GM12875 (cell line): ENCODE measurements at regions not wholly inside any gene's neighbourhood (a gene's known extent, or its start where the extent isn't known, plus 50 kb on each side); places are given as distances from the start of the nearest gene placed in this dataset.

ENCODE experiments used
- H3K4me3 ChIP-seq: one replicate; pipeline ENCODE4 v1.5.1; 2011; ENCODE audit warnings: low read depth, low read length, control low read depth
- CTCF ChIP-seq: IDR thresholded peaks from 2 replicates; pipeline ENCODE4 v1.5.1; 2011; ENCODE audit warnings: low read depth, mild to moderate bottlenecking, control low read depth, inconsistent platforms, low read length, moderate library complexity, borderline replicate concordance; ENCODE audit not compliant: insufficient read depth

GRCh38 chr3:194282436-194283122 lies 68.5 kb downstream of the CPN2 start:
- no peak overlapping the region for H3K4me3 ChIP-seq
- TF ChIP-seq CTCF, result no peak

- TF ChIP-seq CTCF, result no peak
- no peak overlapping the region for H3K4me3 ChIP-seq
Measured at GRCh38 chr3:194283221-194284006, 67.7 kb downstream of the CPN2 start.

- no peak overlapping the region for H3K4me3 ChIP-seq
- no peak for TF ChIP-seq CTCF
Measured at GRCh38 chr3:194284351-194284750, 66.8 kb downstream of the CPN2 start.

GRCh38 chr3:194285024-194285849 lies 65.9 kb downstream of the CPN2 start:
- no peak overlapping the region for H3K4me3 ChIP-seq
- no peak for TF ChIP-seq CTCF

- no peak for TF ChIP-seq CTCF
- H3K4me3 ChIP-seq, result no peak overlapping the region
Measured at GRCh38 chr3:194285850-194286197, 65.3 kb downstream of the CPN2 start.

GRCh38 chr3:194286375-194287146 lies 64.6 kb downstream of the CPN2 start:
- TF ChIP-seq CTCF, result no peak
- no peak overlapping the region for H3K4me3 ChIP-seq
